Tibial nerve (tissue), 4 donors: ENCODE measurements at regions not wholly inside any gene's neighbourhood (a gene's known extent, or its start where the extent isn't known, plus 50 kb on each side); places are given as distances from the start of the nearest gene placed in this dataset.

Source experiments
- EP300 ChIP-seq, 2 donors: sonication (generic); formaldehyde crosslinking; IDR thresholded peaks; one replicate each; pipeline ENCODE4 v1.6.1; 2017; ENCODE audit warnings: antibody characterized with exemption in 2 of 2, mild to moderate bottlenecking in 1 of 2
- POLR2A ChIP-seq, 2 donors: fragments of 450-650 bp; IDR thresholded peaks; one replicate each; pipeline ENCODE4 v1.6.1; 2017; ENCODE audit warnings: antibody characterized with exemption in 2 of 2, mild to moderate bottlenecking in 2 of 2, moderate library complexity in 2 of 2
- TF ChIP-seq, protein P1 (sequence below), 5 experiments: fragments of 200-600 bp in 3 of 5; fragments of 450-650 bp in 2 of 5; sonication (generic) in 3 of 5; IDR thresholded peaks; one replicate each; pipeline ENCODE4 v1.5.1; 2016 to 2019; ENCODE audit warnings: antibody characterized with exemption in 5 of 5, mild to moderate bottlenecking in 3 of 5, moderate library complexity in 2 of 5

DNA sequence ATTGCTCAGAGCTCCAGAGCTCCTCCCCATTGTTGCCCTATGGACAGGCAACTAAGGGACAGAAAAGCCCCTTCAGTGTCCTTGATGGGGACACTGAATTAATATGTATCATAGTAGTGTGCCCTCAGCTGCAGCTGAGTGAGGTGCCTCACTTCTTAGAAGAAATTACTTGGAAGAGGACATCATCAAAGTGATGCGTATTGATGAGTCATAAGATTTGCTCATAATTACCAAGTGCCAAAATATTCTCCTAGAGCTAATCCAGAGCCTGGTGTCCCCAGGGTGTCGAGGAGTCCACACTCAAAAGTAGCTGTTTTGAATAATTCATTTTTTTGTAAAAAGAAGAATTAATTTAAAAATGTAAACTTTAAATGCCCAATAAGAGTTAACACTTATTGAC is 200.7 kb upstream of the SEMA6D start:
- TF ChIP-seq, protein P1, sequence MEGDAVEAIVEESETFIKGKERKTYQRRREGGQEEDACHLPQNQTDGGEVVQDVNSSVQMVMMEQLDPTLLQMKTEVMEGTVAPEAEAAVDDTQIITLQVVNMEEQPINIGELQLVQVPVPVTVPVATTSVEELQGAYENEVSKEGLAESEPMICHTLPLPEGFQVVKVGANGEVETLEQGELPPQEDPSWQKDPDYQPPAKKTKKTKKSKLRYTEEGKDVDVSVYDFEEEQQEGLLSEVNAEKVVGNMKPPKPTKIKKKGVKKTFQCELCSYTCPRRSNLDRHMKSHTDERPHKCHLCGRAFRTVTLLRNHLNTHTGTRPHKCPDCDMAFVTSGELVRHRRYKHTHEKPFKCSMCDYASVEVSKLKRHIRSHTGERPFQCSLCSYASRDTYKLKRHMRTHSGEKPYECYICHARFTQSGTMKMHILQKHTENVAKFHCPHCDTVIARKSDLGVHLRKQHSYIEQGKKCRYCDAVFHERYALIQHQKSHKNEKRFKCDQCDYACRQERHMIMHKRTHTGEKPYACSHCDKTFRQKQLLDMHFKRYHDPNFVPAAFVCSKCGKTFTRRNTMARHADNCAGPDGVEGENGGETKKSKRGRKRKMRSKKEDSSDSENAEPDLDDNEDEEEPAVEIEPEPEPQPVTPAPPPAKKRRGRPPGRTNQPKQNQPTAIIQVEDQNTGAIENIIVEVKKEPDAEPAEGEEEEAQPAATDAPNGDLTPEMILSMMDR (IDR thresholded peaks at IDR 0.05): no peak
- TF ChIP-seq POLR2A (IDR thresholded peaks at IDR 0.05) (no peak), EP300 (IDR thresholded peaks at IDR 0.05) (no peak)
